22Rv1 (cell line): ENCODE measurements at regions not wholly inside any gene's neighbourhood (a gene's known extent, or its start where the extent isn't known, plus 50 kb on each side); places are given as distances from the start of the nearest gene placed in this dataset.

Experiments
- H3K27ac ChIP-seq: fragments of 450-650 bp; 2 replicates; pipeline ENCODE4 v1.5.1; 2017
- ZFX ChIP-seq: fragments of 450-650 bp; IDR thresholded peaks from 2 replicates; pipeline ENCODE4 v1.6.1; 2017; ENCODE audit warnings: antibody characterized with exemption, borderline replicate concordance
- TF ChIP-seq, protein P1 (sequence below): fragments of 450-650 bp; IDR thresholded peaks from 2 replicates; pipeline ENCODE4 v1.5.1; 2017; ENCODE audit warnings: mild to moderate bottlenecking

DNA sequence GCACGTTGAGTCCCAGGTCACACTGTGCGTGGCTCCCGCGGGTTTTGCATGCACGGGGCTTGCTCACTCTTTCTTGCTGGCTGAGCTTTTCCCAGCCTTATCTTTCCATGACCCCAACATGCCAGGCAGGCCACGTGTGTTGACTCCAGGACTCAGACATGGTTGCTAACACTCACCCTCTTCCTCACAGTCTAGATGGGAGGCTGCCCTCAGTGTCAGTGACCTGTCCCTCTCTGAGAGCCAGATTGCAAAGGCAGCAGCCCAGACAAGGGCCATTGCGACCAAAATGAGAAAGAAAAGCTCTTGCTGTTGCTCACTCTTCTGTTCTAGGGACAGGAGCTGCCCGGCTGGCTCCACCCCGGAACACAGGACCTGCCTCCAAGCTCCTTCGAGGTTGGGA lies 113.7 kb downstream of the TMEM18 start:
- H3K27ac ChIP-seq = no peak overlapping the region
- TF ChIP-seq, protein P1, sequence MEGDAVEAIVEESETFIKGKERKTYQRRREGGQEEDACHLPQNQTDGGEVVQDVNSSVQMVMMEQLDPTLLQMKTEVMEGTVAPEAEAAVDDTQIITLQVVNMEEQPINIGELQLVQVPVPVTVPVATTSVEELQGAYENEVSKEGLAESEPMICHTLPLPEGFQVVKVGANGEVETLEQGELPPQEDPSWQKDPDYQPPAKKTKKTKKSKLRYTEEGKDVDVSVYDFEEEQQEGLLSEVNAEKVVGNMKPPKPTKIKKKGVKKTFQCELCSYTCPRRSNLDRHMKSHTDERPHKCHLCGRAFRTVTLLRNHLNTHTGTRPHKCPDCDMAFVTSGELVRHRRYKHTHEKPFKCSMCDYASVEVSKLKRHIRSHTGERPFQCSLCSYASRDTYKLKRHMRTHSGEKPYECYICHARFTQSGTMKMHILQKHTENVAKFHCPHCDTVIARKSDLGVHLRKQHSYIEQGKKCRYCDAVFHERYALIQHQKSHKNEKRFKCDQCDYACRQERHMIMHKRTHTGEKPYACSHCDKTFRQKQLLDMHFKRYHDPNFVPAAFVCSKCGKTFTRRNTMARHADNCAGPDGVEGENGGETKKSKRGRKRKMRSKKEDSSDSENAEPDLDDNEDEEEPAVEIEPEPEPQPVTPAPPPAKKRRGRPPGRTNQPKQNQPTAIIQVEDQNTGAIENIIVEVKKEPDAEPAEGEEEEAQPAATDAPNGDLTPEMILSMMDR = no peak
- no peak for TF ChIP-seq ZFX

DNA sequence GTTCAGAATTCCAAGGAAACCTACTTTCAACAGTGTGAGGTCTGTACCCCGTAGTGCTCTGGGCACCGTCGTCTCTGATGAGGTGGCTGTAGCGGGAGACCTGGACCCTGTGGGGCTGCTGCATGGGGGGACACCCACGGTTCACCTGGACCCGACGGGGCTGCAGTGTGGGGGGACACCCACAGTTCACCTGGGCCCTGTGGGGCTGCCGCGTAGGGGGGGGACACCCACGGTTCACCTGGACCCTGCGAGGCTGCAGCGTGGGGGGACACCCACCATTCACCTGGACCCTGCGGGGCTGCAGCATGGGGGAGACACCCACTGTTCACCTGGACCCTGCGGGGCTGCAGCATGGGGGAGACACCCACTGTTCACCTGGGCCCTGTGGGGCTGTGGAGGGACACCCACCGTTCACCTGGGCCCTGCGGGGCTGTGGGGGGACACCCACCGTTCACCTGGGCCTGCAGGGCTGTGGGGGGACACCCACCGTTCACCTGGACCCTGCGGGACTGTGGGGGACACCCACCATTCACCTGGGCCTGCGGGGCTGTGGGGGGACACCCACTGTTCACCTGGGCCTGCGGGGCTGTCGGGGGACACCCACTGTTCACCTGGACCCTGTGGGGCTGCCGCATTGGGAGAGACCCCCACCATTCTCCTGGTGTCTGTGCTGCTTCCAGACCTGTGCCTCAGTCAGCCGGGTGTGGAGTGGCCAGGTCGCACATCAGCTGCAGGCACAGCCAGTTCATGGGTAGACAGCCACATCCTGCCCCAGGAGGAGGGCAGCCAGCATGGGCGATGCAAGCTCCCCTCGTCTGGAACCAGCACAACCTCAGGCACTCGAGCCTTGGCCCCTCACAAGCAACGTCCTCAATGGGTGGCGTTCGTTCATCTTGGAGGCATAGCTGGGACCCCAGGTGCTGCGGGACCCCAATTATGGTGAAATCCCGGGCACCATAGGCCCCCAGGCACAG lies 114.5 kb downstream of the TMEM18 start:
- no peak for TF ChIP-seq ZFX
- TF ChIP-seq, protein P1 = no peak

DNA sequence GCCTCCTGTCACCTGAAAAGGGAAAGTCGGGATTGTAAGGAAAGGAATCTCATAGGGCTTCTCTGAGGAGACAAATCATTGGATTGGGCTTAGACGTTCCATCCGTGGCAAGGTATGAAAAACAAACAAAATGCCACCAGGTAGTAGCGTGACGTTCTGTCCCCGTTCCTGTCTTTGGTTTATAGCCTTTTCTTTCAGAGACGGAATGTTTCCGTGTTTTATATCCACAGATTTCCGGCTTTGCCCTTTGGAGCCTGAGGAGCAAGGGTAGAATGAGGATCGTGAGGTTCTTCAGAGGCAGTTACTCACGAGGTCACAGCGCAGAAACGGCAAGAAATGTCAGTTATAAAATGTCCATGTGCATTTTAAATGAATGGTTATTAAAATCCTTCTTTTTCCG lies 118.3 kb downstream of the TMEM18 start:
- TF ChIP-seq ZFX = no peak
- TF ChIP-seq, protein P1 = no peak
- H3K27ac ChIP-seq = no peak overlapping the region

More for the DNA sequence above, 114.5 kb downstream of the TMEM18 start:
- no peak overlapping the region for H3K27ac ChIP-seq

DNA sequence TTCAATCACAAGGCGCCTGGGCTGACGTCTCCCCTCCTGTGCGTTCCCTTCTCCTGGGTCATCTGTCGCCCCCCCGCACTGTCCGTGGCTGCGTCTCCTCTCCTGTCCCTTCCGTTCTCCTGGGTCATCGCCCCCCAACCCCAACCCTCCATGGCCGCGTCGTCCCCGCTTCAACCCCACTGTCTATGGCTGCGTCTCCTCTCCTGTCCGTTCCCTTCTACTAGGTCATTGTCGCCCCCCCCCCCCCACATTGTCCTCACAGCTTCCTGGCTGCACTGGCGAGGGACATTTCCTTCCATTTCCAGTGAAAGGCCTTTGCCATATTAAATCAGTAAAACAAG lies 118.9 kb downstream of the TMEM18 start:
- no peak for TF ChIP-seq ZFX
- TF ChIP-seq, protein P1 = no peak
- H3K27ac ChIP-seq = no peak overlapping the region

DNA sequence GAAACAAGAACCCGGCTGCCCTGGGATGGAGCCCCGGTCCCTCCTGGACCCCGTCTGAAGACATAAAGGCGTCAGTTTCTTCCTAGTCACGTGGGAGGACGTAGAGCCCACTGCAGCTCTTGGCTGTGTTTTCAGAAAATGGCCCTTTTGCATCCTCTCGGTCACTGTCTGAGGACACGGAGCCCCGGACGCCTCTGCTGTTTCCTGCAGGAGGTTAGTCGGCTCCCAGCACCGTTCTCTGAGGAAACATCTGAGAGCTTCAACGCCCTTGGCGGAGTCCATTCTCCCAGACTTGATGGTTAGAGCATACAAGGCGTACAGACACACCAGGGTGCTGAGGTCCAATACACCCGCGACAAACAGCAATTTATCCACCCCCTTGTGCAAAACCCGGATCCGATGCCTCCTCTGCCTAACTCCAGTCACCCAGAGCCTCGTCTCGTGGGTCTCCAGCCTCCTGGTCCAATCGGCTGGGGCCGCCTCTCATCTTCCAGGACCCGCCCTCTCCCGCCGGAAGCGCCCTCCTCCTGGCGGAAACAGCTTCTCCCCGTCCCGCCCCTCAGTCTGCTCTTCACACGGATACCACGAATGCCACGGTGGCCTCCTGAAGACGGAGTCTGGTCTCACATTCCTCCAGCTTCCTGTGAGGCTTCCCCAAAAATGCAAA lies 119.4 kb downstream of the TMEM18 start:
- TF ChIP-seq, protein P1 = no peak
- no peak for TF ChIP-seq ZFX
- H3K27ac ChIP-seq = no peak overlapping the region

DNA sequence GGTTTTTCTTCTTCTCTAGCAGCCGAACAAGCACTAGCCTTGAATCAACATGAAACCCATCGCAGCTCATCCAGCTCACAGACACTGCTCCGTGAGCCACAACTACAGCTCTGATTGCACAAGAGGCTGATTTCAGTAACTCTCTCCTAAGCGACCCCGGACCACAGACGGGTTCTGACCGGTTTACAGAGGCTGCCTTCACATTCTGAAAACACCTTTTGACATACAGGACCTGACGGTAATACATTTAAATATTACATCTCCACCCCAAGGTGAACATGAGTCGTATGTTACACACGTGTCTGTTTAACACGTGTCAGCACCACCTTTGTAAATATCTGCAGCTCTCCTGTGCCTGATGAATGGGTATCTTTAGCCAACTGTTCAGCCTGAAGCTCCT lies 120.7 kb downstream of the TMEM18 start:
- TF ChIP-seq ZFX = no peak
- no peak overlapping the region for H3K27ac ChIP-seq

DNA sequence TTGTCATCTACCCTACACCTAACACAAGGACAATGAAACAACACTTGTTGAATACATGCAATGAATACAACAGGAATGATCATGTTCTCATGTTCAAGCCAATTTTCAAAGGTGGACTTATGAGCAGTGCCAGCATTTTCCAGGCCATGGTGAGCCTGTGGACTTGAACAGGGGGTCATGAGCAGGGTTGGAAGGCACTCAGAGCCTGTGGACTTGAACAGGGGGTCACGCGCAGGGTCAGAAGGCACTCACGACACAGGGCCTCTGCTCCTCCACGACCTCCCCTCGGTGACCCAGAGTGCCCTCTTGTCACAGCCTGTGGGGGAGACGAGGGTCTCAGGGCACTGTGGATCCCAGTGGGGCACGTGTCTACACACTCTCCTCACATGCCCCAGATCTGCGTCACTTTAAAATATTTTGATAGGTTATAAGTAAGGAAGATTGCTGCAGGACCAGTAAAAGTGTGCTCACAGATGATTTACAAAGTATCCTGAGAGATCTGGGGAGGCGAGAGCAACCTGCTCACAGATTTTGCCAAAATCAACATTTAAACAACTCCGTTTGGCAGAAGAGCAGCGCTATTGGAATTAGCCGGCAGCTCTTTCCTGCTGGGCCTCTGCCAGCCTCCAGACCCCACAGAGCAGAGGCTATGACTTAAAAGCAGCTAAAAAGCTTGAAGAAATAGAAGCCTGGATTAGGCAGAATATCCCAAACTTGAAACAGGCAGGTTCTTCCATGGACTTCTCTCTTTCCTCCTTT lies 121.9 kb downstream of the TMEM18 start:
- TF ChIP-seq ZFX = no peak
- TF ChIP-seq, protein P1 = no peak
- no peak overlapping the region for H3K27ac ChIP-seq
